Spleen (tissue), 11 donors: ENCODE measurements at regions not wholly inside any gene's neighbourhood (a gene's known extent, or its start where the extent isn't known, plus 50 kb on each side); places are given as distances from the start of the nearest gene placed in this dataset.

Experiments
- DNase-seq: peaks from one replicate; pipeline ENCODE4 v3.0.0-alpha.2; 2020
- H3K27ac ChIP-seq, 8 donors: fragments of 200-600 bp; sonication (generic) in 7 of 8; 1 replicate in 4 of 8; 2 replicates in 4 of 8; pipeline versions ENCODE4 v1.5.0 to v1.8.0; 2016 to 2021; ENCODE audit warnings: inconsistent platforms in 4 of 8, mild to moderate bottlenecking in 4 of 8, moderate library complexity in 1 of 8
- H3K27me3 ChIP-seq, 7 donors: fragments of 200-600 bp; sonication (generic) in 6 of 7; replicated peaks in 1 of 7; 1 replicate in 4 of 7; 2 replicates in 3 of 7; pipeline versions ENCODE4 v1.5.0 to v1.8.0; 2016 to 2021; ENCODE audit warnings: inconsistent platforms in 3 of 7, mild to moderate bottlenecking in 1 of 7
- H3K36me3 ChIP-seq, 6 donors: fragments of 200-600 bp; sonication (generic) in 5 of 6; 1 replicate in 4 of 6; 2 replicates in 2 of 6; pipeline versions ENCODE4 v1.5.0 to v1.8.0; 2016 to 2021; ENCODE audit warnings: inconsistent platforms in 2 of 6
- H3K4me1 ChIP-seq, 6 donors: fragments of 200-600 bp; sonication (generic) in 5 of 6; 1 replicate in 3 of 6; 2 replicates in 3 of 6; pipeline versions ENCODE4 v1.5.0 to v1.8.0; 2016 to 2021; ENCODE audit warnings: inconsistent platforms in 3 of 6
- H3K4me3 ChIP-seq, 8 donors: fragments of 200-600 bp; sonication (generic) in 7 of 8; 1 replicate in 4 of 8; 2 replicates in 4 of 8; pipeline versions ENCODE4 v1.5.0 to v1.8.0; 2016 to 2021; ENCODE audit warnings: inconsistent platforms in 4 of 8, mild to moderate bottlenecking in 4 of 8, moderate library complexity in 2 of 8
- H3K9me3 ChIP-seq, 8 donors: fragments of 200-600 bp; sonication (generic) in 7 of 8; 1 replicate in 4 of 8; 2 replicates in 4 of 8; pipeline versions ENCODE4 v1.5.0 to v1.8.0; 2016 to 2021; ENCODE audit warnings: inconsistent platforms in 4 of 8
- POLR2A ChIP-seq, 3 donors: fragments of 450-650 bp; IDR thresholded peaks; one replicate each; pipeline ENCODE4 v1.5.1; 2017; ENCODE audit warnings: antibody characterized with exemption in 3 of 3, mild to moderate bottlenecking in 1 of 3
- POLR2AphosphoS5 ChIP-seq, 3 donors: sonication (generic); formaldehyde crosslinking; IDR thresholded peaks; one replicate each; pipeline ENCODE4 v1.5.1; 2017; ENCODE audit warnings: antibody characterized with exemption in 3 of 3
- WGBS, 5 donors: extraction: QIAGEN DNeasy Blood & Tissue Kit in 3 of 5; methylation state at CpG; one replicate each; pipeline versions ENCODE4 v1.1.5 to v1.1.7; 2013 to 2018; 5-methylcytosine and 5-hydroxymethylcytosine counted together
- intact Hi-C: fragments of 100-400 bp; cut with DNase I; formaldehyde crosslinking; loops from one replicate; pipeline ENCODE4 v1.15.0; 2023; ENCODE audit warnings: low total_unique reads
- TF ChIP-seq, protein P1 (sequence below), 11 experiments: fragments of 200-600 bp in 7 of 11; fragments of 450-650 bp in 4 of 11; sonication (generic) in 4 of 11; IDR thresholded peaks in 8 of 11; conservative IDR thresholded peaks in 3 of 11; 1 replicate in 7 of 11; 2 replicates in 4 of 11; pipeline versions ENCODE4 v1.4.0 to v1.8.0; 2016 to 2021; ENCODE audit warnings: antibody characterized with exemption in 11 of 11, inconsistent platforms in 4 of 11, mild to moderate bottlenecking in 1 of 11
- donor health status: healthy with polysubstance abuse.
- donor health status: DM: no; HTN: no; CAD: no; lungs with moderate emphysema.
- donor health status: DM: no; HTN: no; CAD: no.
- donor health status: Bipolar disorder and iron deficiency.
- donor health status: healthy.
- donor health status: DM: no; HTN: no; CAD: no.
- donor health status: DM: yes; HTN: yes; CAD: no.

DNA sequence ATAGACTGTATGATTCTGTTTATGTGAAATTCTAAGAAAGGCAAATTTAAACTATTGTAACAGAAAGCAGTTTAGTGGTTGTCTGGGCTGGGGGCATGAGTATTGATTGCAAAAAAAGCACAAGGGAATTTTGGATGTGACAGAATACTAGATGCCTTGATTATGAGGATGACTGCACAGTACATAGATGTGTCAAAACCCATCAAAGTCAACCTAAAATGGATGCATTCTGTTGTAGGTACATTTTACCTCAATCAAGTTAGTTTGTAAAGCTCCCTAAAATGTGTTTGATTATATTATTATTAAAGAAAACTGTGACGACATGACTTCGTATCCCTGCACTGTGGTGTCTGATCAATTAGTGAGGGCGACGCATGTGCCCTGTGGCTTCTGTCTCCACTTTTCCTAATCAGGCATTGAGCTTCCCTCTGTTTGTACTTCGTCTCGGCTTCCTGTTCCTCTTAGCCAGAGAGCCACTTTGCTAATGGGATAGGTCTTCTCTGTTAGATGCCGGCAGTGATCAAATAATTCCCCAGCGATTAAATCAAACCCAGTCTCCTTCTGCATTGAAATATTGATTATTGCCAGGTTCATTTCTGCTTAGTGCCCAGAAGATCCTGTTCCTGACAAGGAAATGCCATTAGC lies 118.3 kb upstream of the GGTLC1 start:
- intact Hi-C loops: no loop called here

DNA sequence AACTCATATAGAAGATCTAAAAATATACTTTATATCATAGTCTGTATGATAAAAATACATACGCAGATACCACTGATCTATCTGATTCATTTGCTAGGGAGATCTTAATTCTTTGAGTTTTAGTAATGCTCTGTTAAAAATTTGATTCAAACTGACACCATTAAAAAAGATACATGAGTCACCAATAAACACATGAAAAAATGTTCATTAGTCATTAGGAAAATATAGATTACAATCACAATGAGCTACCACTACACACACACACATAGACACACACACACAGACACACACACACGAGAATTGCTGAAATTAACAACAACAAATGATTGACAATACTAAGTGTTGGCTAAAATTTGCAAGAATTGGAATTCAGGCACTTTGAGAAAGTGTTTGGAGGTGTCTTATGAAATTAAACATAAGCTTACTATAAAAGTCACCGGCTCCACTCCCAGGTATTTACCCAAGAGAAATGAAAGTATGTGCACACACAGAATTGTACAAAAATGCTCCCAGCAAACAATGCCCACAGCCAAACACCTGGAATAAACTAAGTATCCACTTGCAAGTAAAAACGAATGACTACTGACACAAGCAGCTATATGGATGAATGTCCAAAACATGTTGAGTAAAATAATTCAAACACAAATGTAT lies 117.7 kb upstream of the GGTLC1 start:
- peaks cover 0 to 5% (median 0%) of the 10 kb centered on the region in 7 donors for H3K27me3 ChIP-seq
- TF ChIP-seq, protein P1, sequence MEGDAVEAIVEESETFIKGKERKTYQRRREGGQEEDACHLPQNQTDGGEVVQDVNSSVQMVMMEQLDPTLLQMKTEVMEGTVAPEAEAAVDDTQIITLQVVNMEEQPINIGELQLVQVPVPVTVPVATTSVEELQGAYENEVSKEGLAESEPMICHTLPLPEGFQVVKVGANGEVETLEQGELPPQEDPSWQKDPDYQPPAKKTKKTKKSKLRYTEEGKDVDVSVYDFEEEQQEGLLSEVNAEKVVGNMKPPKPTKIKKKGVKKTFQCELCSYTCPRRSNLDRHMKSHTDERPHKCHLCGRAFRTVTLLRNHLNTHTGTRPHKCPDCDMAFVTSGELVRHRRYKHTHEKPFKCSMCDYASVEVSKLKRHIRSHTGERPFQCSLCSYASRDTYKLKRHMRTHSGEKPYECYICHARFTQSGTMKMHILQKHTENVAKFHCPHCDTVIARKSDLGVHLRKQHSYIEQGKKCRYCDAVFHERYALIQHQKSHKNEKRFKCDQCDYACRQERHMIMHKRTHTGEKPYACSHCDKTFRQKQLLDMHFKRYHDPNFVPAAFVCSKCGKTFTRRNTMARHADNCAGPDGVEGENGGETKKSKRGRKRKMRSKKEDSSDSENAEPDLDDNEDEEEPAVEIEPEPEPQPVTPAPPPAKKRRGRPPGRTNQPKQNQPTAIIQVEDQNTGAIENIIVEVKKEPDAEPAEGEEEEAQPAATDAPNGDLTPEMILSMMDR (IDR thresholded peaks at IDR 0.05 in 8 of 11, conservative IDR thresholded peaks at IDR 0.05 in 3 of 11): no peak
- TF ChIP-seq POLR2AphosphoS5 (IDR thresholded peaks at IDR 0.05): no peak
- no peak for TF ChIP-seq POLR2A (IDR thresholded peaks at IDR 0.05)
- no peaks in the 10 kb centered on the region for H3K36me3 ChIP-seq
- intact Hi-C loops: no loop called here
- H3K27ac ChIP-seq: no peak overlapping the region
- H3K9me3 ChIP-seq: no peaks in the 10 kb centered on the region
- no peak for DNase-seq
- H3K4me3 ChIP-seq: no peak overlapping the region
- WGBS, 5 donors: 73 to 89% (median 80%) methylated on average over 4 of the region's 4 CpGs
- no peaks in the 10 kb centered on the region for H3K4me1 ChIP-seq

More for the DNA sequence above, 118.3 kb upstream of the GGTLC1 start:
- H3K36me3 ChIP-seq: no peaks in the 10 kb centered on the region
- no peak for TF ChIP-seq POLR2A (IDR thresholded peaks at IDR 0.05)
- TF ChIP-seq POLR2AphosphoS5 (IDR thresholded peaks at IDR 0.05): no peak
- TF ChIP-seq, protein P1 (IDR thresholded peaks at IDR 0.05 in 8 of 11, conservative IDR thresholded peaks at IDR 0.05 in 3 of 11): no peak
- no peak overlapping the region for H3K27ac ChIP-seq
- no peak for DNase-seq
- no peaks in the 10 kb centered on the region for H3K4me1 ChIP-seq
- WGBS, 5 donors: 66 to 80% (median 68%) methylated on average over 8 of the region's 8 CpGs
- no peak overlapping the region for H3K4me3 ChIP-seq
- no peaks in the 10 kb centered on the region for H3K9me3 ChIP-seq
- H3K27me3 ChIP-seq: peaks cover 0 to 6% (median 0%) of the 10 kb centered on the region in 7 donors

DNA sequence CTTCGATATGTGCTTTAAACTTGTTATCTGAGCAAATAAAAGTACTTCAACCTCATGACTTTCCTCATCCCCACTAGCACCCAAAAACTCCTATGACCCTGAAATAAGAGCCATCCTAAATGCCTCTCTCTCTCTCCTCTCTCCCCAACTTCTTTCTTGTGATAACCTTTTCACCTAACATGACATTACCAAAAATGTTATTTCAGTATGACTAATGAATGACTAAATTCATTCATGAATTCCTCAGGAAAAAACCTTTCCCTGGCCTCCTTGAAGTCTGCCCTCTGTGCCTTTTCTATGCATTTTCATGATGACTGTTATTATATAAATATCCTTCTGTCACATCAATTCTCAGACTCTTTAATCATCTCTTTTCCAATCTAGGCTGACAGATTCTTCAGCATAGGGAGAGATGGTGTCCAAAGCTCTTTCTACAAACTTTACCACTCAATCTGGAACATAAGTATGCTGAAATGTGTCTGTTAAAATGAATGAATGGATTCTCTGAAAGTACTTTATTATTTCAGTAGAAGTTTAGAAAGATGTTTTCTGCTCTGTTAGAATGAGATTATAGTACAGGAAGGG lies 114.3 kb upstream of the GGTLC1 start:
- intact Hi-C loops: no loop called here
- 76 to 88% (median 80%) methylated on average over 1 of the region's 1 CpG for WGBS, 5 donors
- H3K27ac ChIP-seq: no peak overlapping the region
- TF ChIP-seq, protein P1 (IDR thresholded peaks at IDR 0.05 in 8 of 11, conservative IDR thresholded peaks at IDR 0.05 in 3 of 11): no peak
- TF ChIP-seq POLR2AphosphoS5 (IDR thresholded peaks at IDR 0.05): no peak
- no peak for TF ChIP-seq POLR2A (IDR thresholded peaks at IDR 0.05)
- no peaks in the 10 kb centered on the region for H3K9me3 ChIP-seq
- DNase-seq: no peak
- H3K4me3 ChIP-seq: no peak overlapping the region
- H3K36me3 ChIP-seq: no peaks in the 10 kb centered on the region
- H3K27me3 ChIP-seq: peaks cover 0 to 5% (median 0%) of the 10 kb centered on the region in 7 donors
- H3K4me1 ChIP-seq: no peaks in the 10 kb centered on the region

DNA sequence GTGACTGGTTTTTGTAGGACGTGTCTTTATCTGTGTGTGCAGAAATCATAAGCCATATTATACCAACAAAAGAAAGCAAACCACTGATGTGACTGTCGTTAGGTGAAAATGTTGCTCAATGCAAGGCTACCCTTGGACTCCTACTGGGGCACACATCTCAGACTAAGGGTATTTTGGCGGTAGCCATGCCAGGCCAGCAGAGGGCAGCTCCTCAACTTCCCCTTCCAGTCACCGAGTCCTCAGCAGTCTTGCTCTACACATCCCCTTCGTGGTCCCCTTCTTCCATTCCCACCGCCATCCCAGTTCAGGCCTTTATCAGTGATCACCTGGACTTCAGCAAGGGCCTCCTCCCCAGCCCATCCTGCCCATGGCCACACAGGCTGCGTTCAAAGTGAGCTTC lies 113.7 kb upstream of the GGTLC1 start:
- Histone ChIP-seq H3K27ac (no peak overlapping the region), H3K36me3 (no peaks in the 10 kb centered on the region), H3K4me1 (no peaks in the 10 kb centered on the region), H3K4me3 (no peak overlapping the region), H3K9me3 (no peaks in the 10 kb centered on the region), H3K27me3 (peaks cover 0 to 5% (median 0%) of the 10 kb centered on the region in 7 donors)
- DNase-seq: no peak
- 26 to 51% (median 39%) methylated on average over 7 of the region's 7 CpGs for WGBS, 5 donors
- TF ChIP-seq POLR2AphosphoS5 (IDR thresholded peaks at IDR 0.05) (no peak), POLR2A (IDR thresholded peaks at IDR 0.05) (no peak)
- TF ChIP-seq, protein P1 (IDR thresholded peaks at IDR 0.05 in 8 of 11, conservative IDR thresholded peaks at IDR 0.05 in 3 of 11): peak in 6 of 11 experiments; percentile 13 to 44 (median 30)
- intact Hi-C loops: no loop called here
